Coronary artery (tissue), 2 donors: ENCODE measurements at regions not wholly inside any gene's neighbourhood (a gene's known extent, or its start where the extent isn't known, plus 50 kb on each side); places are given as distances from the start of the nearest gene placed in this dataset.

Experiments used
- DNase-seq: peaks from one replicate; pipeline ENCODE4 v3.0.0-alpha.2; 2017; ENCODE audit warnings: low spot score
- H3K27ac ChIP-seq, 2 donors: fragments of 200-600 bp; sonication (generic); one replicate each; pipeline ENCODE4 v1.5.1; 2016 to 2019
- H3K4me3 ChIP-seq: fragments of 200-600 bp; sonication (generic); 2 replicates; pipeline ENCODE4 v1.5.1; 2016; ENCODE audit warnings: mild to moderate bottlenecking, moderate library complexity
- CTCF ChIP-seq: fragments of 200-600 bp; sonication (generic); IDR thresholded peaks from one replicate; pipeline ENCODE4 v1.5.1; 2019; ENCODE audit warnings: antibody characterized with exemption

GRCh38 chr5:74949976-74950375 lies 83.8 kb upstream of the FAM169A start:
- no peak for TF ChIP-seq CTCF
- no peak overlapping the region for H3K27ac ChIP-seq
- DNase-seq: no peak
- no peak overlapping the region for H3K4me3 ChIP-seq

DNA sequence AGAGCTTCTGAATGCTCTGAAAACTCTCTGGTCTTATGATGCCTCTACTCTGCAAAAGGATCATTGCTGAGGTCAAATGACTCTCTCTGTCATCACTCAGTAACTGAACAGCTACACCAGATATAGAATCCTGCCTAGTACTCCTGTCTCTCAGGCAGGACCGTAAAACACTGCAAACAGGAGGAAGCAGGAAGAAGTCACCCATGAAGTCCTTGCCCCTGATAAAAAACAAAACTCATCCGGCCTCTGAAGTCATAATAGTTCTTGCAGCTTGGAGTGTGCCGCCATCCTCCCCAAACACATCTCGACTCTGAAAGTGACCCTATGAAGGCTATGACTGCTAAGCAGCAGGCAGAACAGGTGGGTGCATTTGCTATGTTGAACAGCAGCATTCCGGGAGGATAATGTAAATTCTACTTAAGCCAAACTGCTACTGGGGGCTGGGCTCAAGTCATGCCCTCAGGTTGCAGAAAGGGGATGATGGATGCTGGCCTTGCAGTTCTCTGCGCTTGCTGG lies 81.9 kb upstream of the FAM169A start:
- no peak for TF ChIP-seq CTCF
- H3K4me3 ChIP-seq: no peak overlapping the region
- H3K27ac ChIP-seq: no peak overlapping the region
- no peak for DNase-seq

DNA sequence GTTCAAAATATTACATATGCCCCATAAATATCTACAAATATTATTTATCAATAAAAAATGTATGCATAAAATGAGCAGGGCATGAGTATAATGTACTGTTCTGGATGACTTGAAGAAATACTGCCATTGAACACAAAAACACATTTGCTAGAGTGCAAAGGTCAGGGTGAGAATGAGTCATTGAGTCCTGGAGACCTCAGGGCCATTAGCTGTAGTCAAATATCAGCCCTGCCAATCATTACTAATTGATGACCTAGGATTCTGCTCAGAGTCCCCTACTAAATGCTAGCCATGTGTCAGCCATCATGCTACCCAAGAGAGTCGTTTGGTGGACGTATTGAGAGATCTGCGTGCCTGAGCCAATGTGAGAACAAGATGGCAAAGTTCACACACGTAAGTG lies 80.3 kb upstream of the FAM169A start:
- TF ChIP-seq CTCF: no peak
- H3K27ac ChIP-seq: no peak overlapping the region
- no peak for DNase-seq
- no peak overlapping the region for H3K4me3 ChIP-seq

- Histone ChIP-seq H3K4me3 (no peak overlapping the region), H3K27ac (no peak overlapping the region)
- no peak for DNase-seq
- no peak for TF ChIP-seq CTCF
These were observed 79.5 kb upstream of the FAM169A start for GRCh38 chr5:74945561-74946165.

DNA sequence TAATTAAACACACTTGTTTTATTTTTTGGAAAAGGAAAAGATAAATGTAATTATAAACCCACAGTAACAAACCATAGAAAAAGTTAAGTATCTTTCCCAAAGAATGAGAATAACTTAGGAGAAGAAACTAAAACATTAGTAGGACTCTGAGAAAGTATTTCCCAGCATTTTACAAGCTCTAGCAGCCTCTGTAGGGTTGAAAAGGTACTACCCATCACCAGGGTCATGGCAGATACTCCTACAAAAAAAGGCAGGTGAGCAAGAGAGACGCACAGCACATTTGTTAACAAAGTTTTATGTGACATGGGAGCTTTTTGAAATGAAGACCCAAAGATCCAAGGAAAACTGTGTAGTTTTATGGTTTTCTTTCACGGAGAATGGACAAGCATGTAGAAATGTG lies 77.7 kb upstream of the FAM169A start:
- Histone ChIP-seq H3K27ac (no peak overlapping the region), H3K4me3 (no peak overlapping the region)
- TF ChIP-seq CTCF: no peak
- DNase-seq: no peak

DNA sequence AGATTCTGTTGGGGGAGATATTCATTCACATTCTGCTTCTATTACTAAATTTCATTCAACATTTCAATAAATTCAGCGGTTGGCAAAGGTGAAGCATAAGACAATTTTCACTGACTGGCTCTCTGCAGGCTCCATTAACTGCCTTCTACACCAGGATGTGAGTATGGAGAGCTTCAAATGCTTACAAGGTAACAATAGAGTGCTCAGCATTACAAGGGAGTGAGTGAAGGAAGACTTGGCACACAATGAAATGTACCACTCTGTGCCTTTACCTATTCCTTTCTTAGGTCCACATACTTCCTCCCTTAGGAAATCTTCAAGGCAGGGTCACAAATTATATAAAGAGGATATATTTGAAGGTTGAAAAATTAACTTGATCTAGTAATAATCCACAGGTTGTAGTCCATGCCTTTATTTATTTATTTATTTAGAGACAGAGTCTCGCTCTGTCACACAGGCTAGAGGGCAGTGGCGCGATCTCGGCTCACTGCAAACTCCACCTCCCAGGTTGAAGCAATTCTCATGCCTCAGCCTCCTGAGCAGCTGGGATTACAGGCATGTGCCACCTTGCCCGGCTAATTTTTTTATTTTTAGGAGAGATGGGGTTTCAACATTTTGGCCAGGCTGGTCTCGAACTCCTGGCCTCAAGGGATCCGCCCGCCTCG lies 76.6 kb upstream of the FAM169A start:
- Histone ChIP-seq H3K4me3 (no peak overlapping the region), H3K27ac (no peak overlapping the region)

More for the DNA sequence above, 76.6 kb upstream of the FAM169A start:
- no peak for TF ChIP-seq CTCF
- no peak for DNase-seq
